Stimulated activated CD4-positive, alpha-beta T cell treated with anti-CD3 and anti-CD28 coated beads, Interleukin-15, amount 100 ng/mL, for 48 hours (primary cell): ENCODE measurements at regions not wholly inside any gene's neighbourhood (a gene's known extent, or its start where the extent isn't known, plus 50 kb on each side); places are given as distances from the start of the nearest gene placed in this dataset.
"Not testable (repeated sequence)": the region's sequence is repeated elsewhere in the genome, so short reads cannot be mapped to it uniquely, and the experiment has no call there.

Experiments used
- DNase-seq, 2 donors: peaks; one replicate each; pipeline ENCODE4 v3.0.0-alpha.2; 2020; ENCODE audit warnings: low read depth in 2 of 2

- no peak for DNase-seq
These were observed 1596.6 kb upstream of the CELF4 start for GRCh38 chr18:39162013-39162827.

GRCh38 chr18:39149211-39149806 is 1583.7 kb upstream of the CELF4 start:
- DNase-seq: no peak

- no peak for DNase-seq
These were observed 1568.7 kb upstream of the CELF4 start for GRCh38 chr18:39134255-39134654.

- not testable (repeated sequence) for DNase-seq
These were observed 1561.9 kb upstream of the CELF4 start for GRCh38 chr18:39127538-39127937.

- DNase-seq: no peak
These were observed 1548.2 kb upstream of the CELF4 start for GRCh38 chr18:39113790-39114189.

GRCh38 chr18:39105104-39105503 is 1539.5 kb upstream of the CELF4 start:
- no peak for DNase-seq

GRCh38 chr18:39072970-39073369 is 1507.4 kb upstream of the CELF4 start:
- DNase-seq: no peak

GRCh38 chr18:39062426-39062825 is 1496.8 kb upstream of the CELF4 start:
- DNase-seq: no peak

GRCh38 chr18:39058386-39059000 is 1492.9 kb upstream of the CELF4 start:
- no peak for DNase-seq

GRCh38 chr18:39057423-39058064 is 1491.9 kb upstream of the CELF4 start:
- no peak for DNase-seq

GRCh38 chr18:39053571-39053970 is 1488.0 kb upstream of the CELF4 start:
- DNase-seq: no peak

GRCh38 chr18:39051013-39051412 is 1485.4 kb upstream of the CELF4 start:
- no peak for DNase-seq

GRCh38 chr18:39039813-39040212 is 1474.2 kb upstream of the CELF4 start:
- DNase-seq: no peak

- DNase-seq: no peak
These were observed 1472.3 kb upstream of the CELF4 start for GRCh38 chr18:39037925-39038324.

GRCh38 chr18:39033312-39033711 is 1467.7 kb upstream of the CELF4 start:
- DNase-seq: no peak

GRCh38 chr18:39031647-39032046 is 1466.0 kb upstream of the CELF4 start:
- no peak for DNase-seq

- no peak for DNase-seq
These were observed 1464.6 kb upstream of the CELF4 start for GRCh38 chr18:39030124-39030655.

GRCh38 chr18:39025531-39025930 is 1459.9 kb upstream of the CELF4 start:
- no peak for DNase-seq

GRCh38 chr18:39019989-39020388 is 1454.4 kb upstream of the CELF4 start:
- no peak for DNase-seq

- no peak for DNase-seq
These were observed 1441.7 kb upstream of the CELF4 start for GRCh38 chr18:39007031-39007902.

GRCh38 chr18:38996056-38996455 is 1430.5 kb upstream of the CELF4 start:
- no peak for DNase-seq
